Body of pancreas (tissue), 4 donors: ENCODE measurements at regions not wholly inside any gene's neighbourhood (a gene's known extent, or its start where the extent isn't known, plus 50 kb on each side); places are given as distances from the start of the nearest gene placed in this dataset.

Experiments used
- POLR2A ChIP-seq, 3 donors: fragments of 450-650 bp; IDR thresholded peaks; one replicate each; pipeline ENCODE4 v1.6.1; 2016; ENCODE audit warnings: antibody characterized with exemption in 3 of 3, mild to moderate bottlenecking in 2 of 3
- TF ChIP-seq, protein P1 (sequence below), 7 experiments: fragments of 450-650 bp in 4 of 7; fragments of 200-600 bp in 3 of 7; sonication (generic) in 3 of 7; IDR thresholded peaks; one replicate each; pipeline ENCODE4 v1.5.1; 2016 to 2019; ENCODE audit warnings: antibody characterized with exemption in 7 of 7

DNA sequence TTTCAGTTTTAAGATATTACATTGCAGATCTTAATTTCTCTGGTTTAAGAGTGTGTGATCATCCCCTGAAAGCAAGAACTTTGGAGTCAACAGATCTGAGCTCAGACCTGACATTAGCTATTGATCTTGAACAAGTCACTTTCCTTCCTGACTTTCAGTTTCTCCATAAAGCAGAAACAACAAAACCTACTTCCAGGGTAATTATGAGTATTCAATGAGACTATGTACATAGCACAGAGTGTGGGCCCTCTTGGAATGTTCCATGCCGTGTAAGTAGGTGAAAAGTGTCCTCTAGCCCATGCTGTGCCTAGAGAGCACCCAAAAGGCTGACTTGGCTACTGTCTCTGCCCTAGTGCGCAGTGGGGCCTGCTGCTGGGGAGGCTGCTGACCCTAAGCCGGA is 188.0 kb upstream of the RPL34 start:
- TF ChIP-seq, protein P1, sequence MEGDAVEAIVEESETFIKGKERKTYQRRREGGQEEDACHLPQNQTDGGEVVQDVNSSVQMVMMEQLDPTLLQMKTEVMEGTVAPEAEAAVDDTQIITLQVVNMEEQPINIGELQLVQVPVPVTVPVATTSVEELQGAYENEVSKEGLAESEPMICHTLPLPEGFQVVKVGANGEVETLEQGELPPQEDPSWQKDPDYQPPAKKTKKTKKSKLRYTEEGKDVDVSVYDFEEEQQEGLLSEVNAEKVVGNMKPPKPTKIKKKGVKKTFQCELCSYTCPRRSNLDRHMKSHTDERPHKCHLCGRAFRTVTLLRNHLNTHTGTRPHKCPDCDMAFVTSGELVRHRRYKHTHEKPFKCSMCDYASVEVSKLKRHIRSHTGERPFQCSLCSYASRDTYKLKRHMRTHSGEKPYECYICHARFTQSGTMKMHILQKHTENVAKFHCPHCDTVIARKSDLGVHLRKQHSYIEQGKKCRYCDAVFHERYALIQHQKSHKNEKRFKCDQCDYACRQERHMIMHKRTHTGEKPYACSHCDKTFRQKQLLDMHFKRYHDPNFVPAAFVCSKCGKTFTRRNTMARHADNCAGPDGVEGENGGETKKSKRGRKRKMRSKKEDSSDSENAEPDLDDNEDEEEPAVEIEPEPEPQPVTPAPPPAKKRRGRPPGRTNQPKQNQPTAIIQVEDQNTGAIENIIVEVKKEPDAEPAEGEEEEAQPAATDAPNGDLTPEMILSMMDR (IDR thresholded peaks at IDR 0.05) = no peak
- TF ChIP-seq POLR2A (IDR thresholded peaks at IDR 0.05) = no peak
